T follicular helper cell (primary cell): ENCODE measurements at regions not wholly inside any gene's neighbourhood (a gene's known extent, or its start where the extent isn't known, plus 50 kb on each side); places are given as distances from the start of the nearest gene placed in this dataset.

ENCODE experiments used
- DNase-seq: peaks from one replicate; pipeline ENCODE4 v3.0.0-alpha.2; 2020; ENCODE audit warnings: low read depth

DNA sequence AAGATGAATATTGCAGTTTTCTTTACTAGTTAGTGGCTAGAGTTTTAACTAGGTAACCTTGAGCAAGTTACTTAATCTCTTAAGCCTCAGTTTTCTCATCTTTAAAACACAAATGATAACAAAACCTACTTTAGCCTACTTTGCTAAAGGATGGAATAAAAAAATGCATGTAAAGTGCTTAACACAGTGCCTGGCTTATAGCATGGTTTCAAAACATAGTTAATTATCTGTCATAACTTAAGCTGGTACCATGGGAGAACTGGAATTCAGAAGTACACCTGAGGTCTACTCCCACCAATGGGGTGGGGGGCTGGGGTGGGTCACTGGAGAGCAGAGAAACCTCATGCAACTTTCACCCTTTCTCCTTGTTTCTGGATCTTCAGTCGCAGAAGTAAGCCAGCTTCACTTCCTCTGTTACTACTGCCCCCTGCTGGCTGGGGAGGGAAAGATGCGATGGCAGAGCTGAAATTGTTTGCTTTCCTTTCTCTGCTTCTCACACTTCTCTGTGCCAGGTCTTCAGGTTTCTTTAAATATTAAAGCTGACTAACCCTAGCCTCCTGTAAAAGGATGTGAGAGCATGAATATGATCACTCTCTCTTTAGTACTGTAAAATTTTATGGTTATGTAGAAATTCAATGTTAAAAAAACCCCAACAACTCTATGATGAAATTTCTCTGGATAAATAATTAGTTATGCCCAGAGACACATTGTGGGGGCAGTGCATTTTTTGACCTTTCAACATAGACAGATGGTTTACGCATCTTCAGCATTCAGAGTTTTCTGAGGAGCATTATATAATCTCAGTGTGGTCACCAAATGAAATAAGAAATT is 324.2 kb downstream of the HLX start:
- DNase-seq = peak; percentile 33

- DNase-seq = no peak
These were observed 325.0 kb downstream of the HLX start for GRCh38 chr1:221204055-221204833.

DNA sequence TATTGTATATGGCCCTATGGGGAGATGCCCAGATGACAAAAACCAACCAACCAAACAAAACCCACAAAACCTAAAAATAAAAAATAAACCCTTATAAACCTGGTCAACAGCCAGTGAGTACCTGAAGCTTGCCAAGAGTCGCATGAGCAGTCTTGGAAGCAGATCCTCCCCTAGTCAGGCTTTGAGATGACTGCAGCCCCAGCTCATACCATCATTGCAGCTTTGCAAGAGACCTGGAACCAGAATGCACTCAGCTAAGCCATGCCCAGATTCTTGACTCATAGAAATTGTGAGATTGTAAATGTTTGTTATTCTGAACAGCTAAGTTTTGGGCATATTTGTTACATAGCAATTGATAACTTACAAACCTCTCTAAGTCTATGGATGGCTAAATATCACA is 326.8 kb downstream of the HLX start:
- DNase-seq = no peak

DNA sequence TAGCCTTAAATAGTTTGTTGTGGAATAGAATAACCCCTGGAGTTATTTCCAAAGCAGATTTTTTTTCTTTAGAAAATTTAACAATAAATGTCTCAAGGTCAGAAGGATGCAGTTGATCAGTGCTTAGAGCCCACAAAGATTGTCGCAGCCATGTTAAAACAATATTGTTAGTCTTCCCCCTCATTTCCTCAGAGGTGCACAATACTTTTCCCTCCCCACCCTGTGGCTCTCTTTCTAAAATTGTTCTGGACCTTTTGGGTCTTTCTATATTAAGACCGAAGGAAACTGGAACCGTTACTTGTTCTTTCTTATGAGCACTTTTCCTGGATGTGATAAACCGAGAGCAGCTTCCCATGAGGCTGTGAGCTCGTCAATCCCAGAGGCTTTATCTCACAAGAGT is 333.7 kb downstream of the HLX start:
- DNase-seq = no peak

- DNase-seq = no peak
These were observed 337.8 kb downstream of the HLX start for GRCh38 chr1:221217029-221217428.

GRCh38 chr1:221223281-221223680 is 344.0 kb downstream of the HLX start:
- no peak for DNase-seq

GRCh38 chr1:221227460-221227859 is 348.2 kb downstream of the HLX start:
- DNase-seq = no peak

- no peak for DNase-seq
These were observed 348.7 kb downstream of the HLX start for GRCh38 chr1:221227872-221228337.

DNA sequence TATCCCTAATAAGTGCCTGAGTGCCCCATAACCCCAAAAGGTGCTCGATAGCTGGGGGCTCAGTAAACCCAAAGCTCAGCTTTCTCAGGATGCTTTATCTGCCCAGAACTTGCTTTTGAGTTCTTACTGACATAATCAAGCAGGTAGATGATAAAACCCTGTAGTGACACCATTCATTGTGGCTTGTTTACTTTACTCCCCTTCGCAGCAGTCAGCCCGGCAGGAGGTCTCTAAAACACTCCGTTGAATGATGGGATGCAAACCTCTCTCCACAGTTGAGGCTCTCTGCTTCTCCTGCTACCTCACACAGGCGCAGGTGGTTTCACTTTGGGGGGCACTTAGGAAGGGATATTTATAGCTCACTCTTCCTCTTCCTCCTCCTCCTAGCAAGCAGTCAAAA is 349.4 kb downstream of the HLX start:
- DNase-seq = no peak

DNA sequence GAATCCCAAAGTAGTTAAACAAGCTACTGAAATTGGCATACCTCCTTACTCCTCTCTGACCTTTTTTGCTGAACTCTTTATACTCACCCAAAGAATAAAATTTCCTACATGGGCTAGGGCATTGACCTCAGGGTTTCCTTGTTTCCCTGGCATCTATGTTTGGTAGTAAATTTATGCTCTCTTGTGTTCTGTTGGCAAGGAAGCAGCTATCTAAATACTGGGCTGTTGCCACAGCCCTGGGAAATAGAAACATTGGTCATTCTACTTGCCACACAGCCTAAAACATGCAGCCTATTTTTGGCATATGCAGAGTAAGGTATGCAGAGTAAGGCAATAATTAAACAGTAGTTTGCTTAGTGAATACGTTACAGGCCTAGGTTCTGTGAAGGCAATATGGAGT is 351.4 kb downstream of the HLX start:
- DNase-seq = no peak

- DNase-seq = no peak
These were observed 355.5 kb downstream of the HLX start for GRCh38 chr1:221234791-221235190.

DNA sequence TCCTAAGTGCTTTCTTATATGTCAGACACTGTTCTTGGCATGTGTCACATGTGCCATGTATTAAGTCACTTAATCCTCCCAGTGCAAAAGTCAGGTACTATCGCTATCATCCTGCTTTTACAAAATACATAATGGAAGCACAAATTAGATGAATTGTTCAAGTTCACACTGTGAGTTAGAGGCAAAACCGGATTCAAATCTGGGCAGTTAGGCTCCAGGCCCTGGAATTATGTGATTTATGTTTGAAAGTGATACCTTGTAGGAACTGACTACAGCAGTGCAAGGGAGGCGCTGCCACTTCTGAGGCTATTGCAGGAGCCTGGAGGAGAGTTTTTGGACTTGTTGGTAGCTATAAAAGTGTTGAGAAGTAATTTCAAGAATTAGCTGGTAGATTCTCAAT is 358.3 kb downstream of the HLX start:
- DNase-seq = no peak

GRCh38 chr1:221239181-221239580 is 359.9 kb downstream of the HLX start:
- DNase-seq = no peak

GRCh38 chr1:221239792-221240191 is 360.5 kb downstream of the HLX start:
- DNase-seq = no peak

DNA sequence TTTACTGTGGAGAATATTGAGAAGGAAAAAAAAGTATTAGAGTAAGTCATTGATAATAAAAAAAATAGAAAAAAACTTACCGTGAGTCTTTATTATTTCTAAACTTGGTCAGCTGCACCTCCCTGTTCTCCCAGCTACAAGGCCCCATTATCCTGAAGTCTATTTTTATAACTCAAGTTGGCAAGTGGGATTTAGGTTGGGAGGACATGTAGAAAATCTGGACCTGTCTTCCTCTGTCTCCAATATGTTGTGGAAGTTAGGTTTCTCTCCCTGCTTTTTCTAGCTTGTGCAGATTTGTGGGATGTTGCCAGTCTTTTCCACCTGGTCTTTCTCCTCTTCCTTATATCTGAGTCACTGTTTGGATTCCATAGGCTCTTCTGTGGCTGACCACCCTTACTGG is 361.4 kb downstream of the HLX start:
- DNase-seq = no peak

DNA sequence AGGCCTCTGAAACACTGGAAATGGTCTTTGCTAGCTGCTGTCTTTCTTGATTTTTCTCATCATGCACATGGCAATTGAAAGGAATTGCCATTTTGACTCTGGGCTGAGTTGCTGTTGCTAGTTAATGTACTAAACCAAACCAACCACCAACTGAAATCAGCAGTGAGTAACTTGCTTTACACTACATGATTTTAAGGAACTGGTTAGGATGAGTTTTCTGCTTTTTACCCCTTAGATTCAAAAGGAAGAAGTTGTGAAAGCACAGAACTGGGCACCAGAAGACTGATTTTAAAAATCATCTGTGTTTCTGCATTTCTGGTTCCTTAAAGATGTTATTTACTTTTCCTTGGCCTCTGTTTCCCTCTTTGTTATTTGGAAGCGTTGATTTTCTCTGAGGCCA is 361.9 kb downstream of the HLX start:
- DNase-seq = no peak

DNA sequence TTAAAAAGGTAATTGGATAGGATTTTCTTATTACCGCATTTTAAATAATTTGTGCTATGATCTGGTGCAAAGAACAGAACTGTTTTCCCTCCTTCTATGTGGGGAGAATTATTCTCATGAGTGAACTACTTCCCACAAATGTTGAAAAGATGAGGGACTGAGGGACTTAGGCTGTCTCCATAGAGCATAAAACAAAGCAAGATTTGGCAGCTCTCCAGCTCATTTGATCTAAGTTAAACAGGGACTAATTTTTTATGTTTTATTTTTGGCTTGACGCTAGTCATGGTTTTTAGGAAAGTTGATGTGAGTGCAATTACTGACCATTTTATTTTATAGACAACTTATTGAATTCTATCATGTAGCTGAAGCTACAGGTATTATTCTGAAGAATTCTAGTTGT is 362.3 kb downstream of the HLX start:
- DNase-seq = no peak

GRCh38 chr1:221246067-221246466 is 366.8 kb downstream of the HLX start:
- DNase-seq = no peak

DNA sequence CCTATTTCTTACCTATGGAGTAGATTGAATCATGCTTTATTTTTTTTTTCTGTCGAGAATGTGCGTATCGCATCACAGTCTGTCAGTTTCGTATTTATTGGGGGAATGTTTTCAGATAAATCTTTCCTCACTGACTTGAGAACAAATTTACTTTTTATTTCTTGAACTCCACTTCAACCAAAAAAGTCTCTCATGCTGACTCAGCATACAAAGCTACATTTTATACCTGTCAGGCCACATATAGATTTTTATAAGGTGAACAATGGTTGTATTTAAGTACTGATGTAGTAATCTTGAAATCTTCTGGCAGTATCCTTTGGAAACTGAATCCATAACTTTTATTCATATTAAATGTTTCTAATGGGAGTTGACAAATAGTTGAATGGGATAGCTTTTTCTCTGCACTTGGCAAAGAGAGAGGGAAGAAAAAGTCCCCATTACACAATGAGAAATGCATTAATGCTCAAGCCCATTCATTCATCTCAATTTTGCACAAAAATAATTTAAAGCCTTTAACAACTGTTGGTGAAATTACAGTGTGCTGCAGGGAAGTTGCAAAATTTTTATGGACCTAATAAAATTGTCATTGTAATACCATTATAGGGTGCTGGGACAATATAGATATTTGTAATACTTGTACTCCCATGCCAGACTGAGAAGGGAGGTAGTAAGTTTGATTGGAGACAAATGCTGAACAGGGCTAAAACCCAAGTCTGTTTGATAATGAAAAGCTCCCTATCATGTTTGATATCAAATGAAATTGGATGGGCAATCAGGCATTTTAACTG is 367.6 kb downstream of the HLX start:
- no peak for DNase-seq

GRCh38 chr1:221251580-221251979 is 372.3 kb downstream of the HLX start:
- no peak for DNase-seq

GRCh38 chr1:221254813-221255212 is 375.6 kb downstream of the HLX start:
- DNase-seq = no peak

DNA sequence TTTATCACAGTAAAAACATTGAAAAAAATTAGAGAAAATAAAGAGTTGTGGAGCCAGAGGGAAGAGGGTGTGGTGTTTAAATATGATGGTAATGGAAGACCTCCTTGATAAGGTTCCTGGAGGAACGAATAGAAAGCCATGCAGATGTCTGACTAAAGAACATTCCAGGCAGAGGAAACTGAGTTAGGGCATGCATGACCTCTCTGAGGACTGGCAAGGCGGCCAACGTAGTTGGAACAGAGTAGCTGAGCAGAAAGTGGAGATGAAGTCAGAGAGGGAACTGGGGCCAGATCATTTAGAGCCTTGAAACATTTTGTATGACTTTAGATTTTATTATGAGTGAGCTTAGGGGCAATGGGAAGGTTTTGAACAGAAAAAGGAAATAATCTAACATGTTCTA is 377.5 kb downstream of the HLX start:
- DNase-seq = no peak
